Osteocyte (in vitro differentiated cells): ENCODE measurements at regions not wholly inside any gene's neighbourhood (a gene's known extent, or its start where the extent isn't known, plus 50 kb on each side); places are given as distances from the start of the nearest gene placed in this dataset.

Source experiments
- DNase-seq: peaks from one replicate; pipeline ENCODE4 v3.0.0; 2021; ENCODE audit warnings: mixed read lengths; ENCODE audit not compliant: unreplicated experiment; ENCODE audit errors: extremely low spot score
- H3K27ac Mint-ChIP-seq: one replicate; pipeline ENCODE4 v1.8.0; 2021; ENCODE audit warnings: mild to moderate bottlenecking, mixed read lengths; ENCODE audit not compliant: unreplicated experiment
- H3K27me3 Mint-ChIP-seq: one replicate; pipeline ENCODE4 v1.8.0; 2021; ENCODE audit warnings: mixed read lengths; ENCODE audit not compliant: unreplicated experiment
- H3K36me3 Mint-ChIP-seq: one replicate; pipeline ENCODE4 v1.8.0; 2021; ENCODE audit warnings: mixed read lengths; ENCODE audit not compliant: unreplicated experiment
- H3K4me1 Mint-ChIP-seq: one replicate; pipeline ENCODE4 v1.8.0; 2021; ENCODE audit warnings: mixed read lengths; ENCODE audit not compliant: unreplicated experiment
- H3K4me3 Mint-ChIP-seq: one replicate; pipeline ENCODE4 v1.8.0; 2021; ENCODE audit warnings: mild to moderate bottlenecking, moderate library complexity, mixed read lengths; ENCODE audit not compliant: unreplicated experiment
- H3K9me3 Mint-ChIP-seq: one replicate; pipeline ENCODE4 v1.8.0; 2021; ENCODE audit warnings: mixed read lengths; ENCODE audit not compliant: unreplicated experiment
- CTCF ChIP-seq: fragments of 200-600 bp; sonication (generic); IDR thresholded peaks from 2 replicates; pipeline ENCODE4 v1.5.0; 2021; ENCODE audit warnings: antibody characterized with exemption, mild to moderate bottlenecking, moderate library complexity

- peaks cover 20% of the 10 kb centered on the region for H3K4me1 Mint-ChIP-seq
- peaks cover 16% of the 10 kb centered on the region for H3K9me3 Mint-ChIP-seq
- DNase-seq, result no peak
- no peaks in the 10 kb centered on the region for H3K27me3 Mint-ChIP-seq
- H3K27ac Mint-ChIP-seq, result no peak overlapping the region
- H3K36me3 Mint-ChIP-seq, result peaks cover 4% of the 10 kb centered on the region
- TF ChIP-seq CTCF, result no peak
- no peak overlapping the region for H3K4me3 Mint-ChIP-seq
Measured at GRCh38 chr4:187094144-187094543, 370.5 kb upstream of the FAT1 start.

- TF ChIP-seq CTCF, result no peak
- DNase-seq, result no peak
- Mint-ChIP-seq H3K4me3 (no peak overlapping the region), H3K36me3 (peaks cover 4% of the 10 kb centered on the region), H3K9me3 (peaks cover 16% of the 10 kb centered on the region), H3K27me3 (no peaks in the 10 kb centered on the region), H3K27ac (no peak overlapping the region), H3K4me1 (peaks cover 16% of the 10 kb centered on the region)
Measured at GRCh38 chr4:187098429-187098828, 374.8 kb upstream of the FAT1 start.

- no peak overlapping the region for H3K27ac Mint-ChIP-seq
- no peaks in the 10 kb centered on the region for H3K36me3 Mint-ChIP-seq
- H3K4me1 Mint-ChIP-seq, result peaks cover 2% of the 10 kb centered on the region
- H3K9me3 Mint-ChIP-seq, result peaks cover 2% of the 10 kb centered on the region
- no peak for TF ChIP-seq CTCF
- H3K27me3 Mint-ChIP-seq, result no peaks in the 10 kb centered on the region
- DNase-seq, result no peak
- no peak overlapping the region for H3K4me3 Mint-ChIP-seq
Measured at GRCh38 chr4:187103351-187103750, 379.7 kb upstream of the FAT1 start.

- Mint-ChIP-seq H3K36me3 (no peaks in the 10 kb centered on the region), H3K27me3 (no peaks in the 10 kb centered on the region), H3K9me3 (no peaks in the 10 kb centered on the region), H3K4me1 (peaks cover 2% of the 10 kb centered on the region), H3K27ac (no peak overlapping the region), H3K4me3 (no peak overlapping the region)
- no peak for DNase-seq
- no peak for TF ChIP-seq CTCF
Measured at GRCh38 chr4:187108845-187109244, 385.2 kb upstream of the FAT1 start.

- H3K4me1 Mint-ChIP-seq, result peaks cover 2% of the 10 kb centered on the region
- no peaks in the 10 kb centered on the region for H3K36me3 Mint-ChIP-seq
- no peak for TF ChIP-seq CTCF
- no peaks in the 10 kb centered on the region for H3K9me3 Mint-ChIP-seq
- H3K27ac Mint-ChIP-seq, result no peak overlapping the region
- no peak for DNase-seq
- H3K27me3 Mint-ChIP-seq, result no peaks in the 10 kb centered on the region
- no peak overlapping the region for H3K4me3 Mint-ChIP-seq
Measured at GRCh38 chr4:187109636-187110035, 386.0 kb upstream of the FAT1 start.
